Umbilical cord (tissue), 1 donor: ENCODE measurements at regions not wholly inside any gene's neighbourhood (a gene's known extent, or its start where the extent isn't known, plus 50 kb on each side); places are given as distances from the start of the nearest gene placed in this dataset.
"Not testable (repeated sequence)": the region's sequence is repeated elsewhere in the genome, so short reads cannot be mapped to it uniquely, and the experiment has no call there.

Experiments used
- DNase-seq: peaks from one replicate; pipeline ENCODE4 v3.0.0-alpha.2; 2015; ENCODE audit warnings: low spot score

DNA sequence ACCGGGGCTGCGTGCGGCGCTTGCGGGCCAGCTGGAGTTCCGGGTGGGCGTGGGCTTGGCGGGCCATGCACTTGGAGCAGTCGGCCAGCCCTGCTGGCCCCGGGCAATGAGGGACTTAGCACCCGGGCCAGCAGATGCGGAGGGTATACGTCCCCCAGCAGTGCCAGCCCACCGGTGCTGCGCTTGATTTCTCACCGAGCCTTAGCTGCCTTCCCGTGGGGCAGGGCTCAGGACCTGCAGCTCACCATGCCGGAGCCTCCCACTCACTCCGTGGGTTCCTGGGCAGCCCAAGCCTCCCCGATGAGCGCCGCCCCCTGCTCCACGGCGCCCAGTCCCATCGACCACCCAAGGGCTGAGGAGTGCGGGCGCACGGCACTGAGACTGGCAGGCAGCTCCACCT lies 51.4 kb upstream of the INPP4B start:
- not testable (repeated sequence) for DNase-seq

DNA sequence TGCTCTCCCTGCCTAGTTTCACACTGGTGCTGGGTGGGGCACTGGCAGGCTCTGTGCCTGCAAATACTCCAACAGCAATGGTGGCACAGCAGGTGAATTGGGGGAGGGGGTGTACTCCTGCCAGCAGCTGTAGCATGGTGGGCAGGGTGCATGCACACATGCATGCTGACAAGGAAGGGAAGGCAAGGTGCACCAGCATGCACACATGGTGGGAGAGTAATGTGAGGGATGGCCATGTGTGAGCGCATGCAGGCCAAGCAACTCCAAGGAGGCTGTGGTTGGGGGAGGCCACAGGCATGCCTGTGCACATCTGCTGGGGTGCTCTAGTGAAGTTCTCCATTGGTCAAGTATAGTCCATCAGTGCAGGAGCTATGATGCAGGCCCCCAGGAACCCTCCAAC lies 54.5 kb upstream of the INPP4B start:
- DNase-seq = no peak

- no peak for DNase-seq
Measured at GRCh38 chr4:142901166-142901662, 55.1 kb upstream of the INPP4B start.

- not testable (repeated sequence) for DNase-seq
Measured at GRCh38 chr4:142903617-142904016, 57.5 kb upstream of the INPP4B start.

- DNase-seq = peak; percentile 39
Measured at GRCh38 chr4:142909908-142910307, 63.8 kb upstream of the INPP4B start.

- no peak for DNase-seq
Measured at GRCh38 chr4:142913034-142913433, 66.9 kb upstream of the INPP4B start.

GRCh38 chr4:142913461-142914030 lies 67.4 kb upstream of the INPP4B start:
- DNase-seq = no peak

DNA sequence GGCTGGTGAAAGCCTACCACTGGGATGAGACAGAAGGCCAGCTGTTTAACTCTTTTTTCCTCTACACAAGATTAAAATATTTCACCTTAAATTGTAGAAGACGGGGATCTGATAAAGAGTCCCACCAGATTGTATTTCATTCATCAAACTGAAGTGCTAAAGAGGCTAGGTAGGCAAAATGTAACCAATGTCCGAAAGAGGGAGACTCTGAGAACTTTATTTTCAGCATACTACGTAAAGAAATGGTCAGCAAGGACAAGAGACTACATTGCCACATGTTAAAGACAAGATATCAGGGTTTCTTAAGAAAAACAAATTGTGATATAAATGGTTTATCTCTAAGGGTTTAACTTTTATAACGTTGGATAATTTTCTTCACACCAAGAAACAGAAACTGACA lies 71.6 kb upstream of the INPP4B start:
- no peak for DNase-seq

DNA sequence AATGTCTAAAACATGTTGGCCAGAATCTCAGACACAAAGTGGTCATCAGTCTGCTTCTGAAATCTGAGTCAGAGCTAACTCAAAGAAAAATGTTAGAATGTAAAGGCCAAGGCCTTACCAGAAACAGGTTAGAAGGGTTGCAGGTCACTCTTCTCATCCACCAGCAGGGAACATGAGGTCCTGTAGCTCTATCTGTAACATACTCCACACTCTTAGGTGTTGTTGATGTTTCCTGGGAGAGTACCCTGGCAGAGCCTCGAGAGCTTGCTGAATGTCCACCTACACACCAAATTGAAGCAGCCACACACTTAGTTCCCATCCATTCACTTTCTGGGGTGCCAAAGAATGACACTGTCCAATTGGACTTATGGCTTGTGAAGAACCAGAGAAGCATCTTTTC lies 76.6 kb upstream of the INPP4B start:
- DNase-seq = no peak

DNA sequence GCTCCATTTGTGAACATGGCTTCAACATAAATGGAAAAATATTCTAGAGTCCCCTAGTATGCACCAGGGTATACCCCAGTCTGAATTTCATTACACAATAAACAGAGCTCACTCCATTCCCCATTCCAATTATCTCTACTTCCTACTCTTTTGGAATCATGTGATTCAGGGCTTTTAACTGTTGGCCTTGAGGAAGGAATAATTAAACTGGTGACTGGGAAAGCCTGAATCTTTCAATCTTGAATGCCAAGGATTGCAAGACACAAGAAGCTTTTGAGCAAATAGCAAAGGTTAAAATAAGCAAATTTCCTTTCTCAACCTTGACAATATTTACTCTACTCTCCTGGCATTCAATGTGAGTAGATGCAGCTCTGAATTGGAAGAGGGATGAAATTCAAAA lies 77.5 kb upstream of the INPP4B start:
- DNase-seq = no peak

- peak; percentile 13 for DNase-seq
Measured at GRCh38 chr4:142925161-142925560, 79.1 kb upstream of the INPP4B start.

- DNase-seq = peak; percentile 43
Measured at GRCh38 chr4:142927721-142928120, 81.6 kb upstream of the INPP4B start.

DNA sequence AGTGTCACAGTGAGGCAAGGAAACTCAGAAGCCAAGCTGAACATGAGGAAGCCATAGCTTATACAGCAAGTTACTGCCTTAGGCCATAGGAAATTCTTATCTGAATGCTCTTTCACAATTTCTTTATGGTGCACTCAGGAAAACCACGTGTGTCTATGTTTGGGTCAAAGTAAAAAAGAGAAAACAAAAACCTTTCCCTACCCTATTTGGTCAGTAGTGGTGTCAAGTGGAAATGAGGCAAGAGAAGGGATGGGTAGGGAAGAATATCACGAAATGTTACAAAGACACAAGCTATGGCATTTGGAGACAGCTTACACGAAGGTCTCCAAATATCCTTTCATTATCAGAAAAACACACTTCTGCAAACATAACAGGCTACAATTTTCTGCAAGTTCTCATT lies 83.4 kb upstream of the INPP4B start:
- no peak for DNase-seq

DNA sequence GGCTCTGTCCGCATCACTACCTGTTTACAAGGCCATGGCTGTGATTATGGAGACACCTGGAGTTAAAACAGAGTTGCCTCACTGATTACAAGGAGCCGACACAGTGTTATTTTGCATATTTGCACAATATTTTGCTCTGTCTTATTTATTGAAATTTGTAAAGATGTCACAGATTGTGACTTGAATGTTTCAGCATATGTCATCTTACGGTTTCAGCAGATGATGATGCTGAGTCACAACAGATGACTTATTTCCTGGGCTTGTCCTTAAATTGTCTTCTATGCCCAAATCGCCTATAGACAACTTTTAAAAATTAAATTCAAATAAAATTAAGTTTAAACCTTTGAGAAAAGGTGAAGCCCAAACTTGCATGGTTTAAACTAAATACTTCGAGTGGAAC lies 87.1 kb upstream of the INPP4B start:
- DNase-seq = no peak

DNA sequence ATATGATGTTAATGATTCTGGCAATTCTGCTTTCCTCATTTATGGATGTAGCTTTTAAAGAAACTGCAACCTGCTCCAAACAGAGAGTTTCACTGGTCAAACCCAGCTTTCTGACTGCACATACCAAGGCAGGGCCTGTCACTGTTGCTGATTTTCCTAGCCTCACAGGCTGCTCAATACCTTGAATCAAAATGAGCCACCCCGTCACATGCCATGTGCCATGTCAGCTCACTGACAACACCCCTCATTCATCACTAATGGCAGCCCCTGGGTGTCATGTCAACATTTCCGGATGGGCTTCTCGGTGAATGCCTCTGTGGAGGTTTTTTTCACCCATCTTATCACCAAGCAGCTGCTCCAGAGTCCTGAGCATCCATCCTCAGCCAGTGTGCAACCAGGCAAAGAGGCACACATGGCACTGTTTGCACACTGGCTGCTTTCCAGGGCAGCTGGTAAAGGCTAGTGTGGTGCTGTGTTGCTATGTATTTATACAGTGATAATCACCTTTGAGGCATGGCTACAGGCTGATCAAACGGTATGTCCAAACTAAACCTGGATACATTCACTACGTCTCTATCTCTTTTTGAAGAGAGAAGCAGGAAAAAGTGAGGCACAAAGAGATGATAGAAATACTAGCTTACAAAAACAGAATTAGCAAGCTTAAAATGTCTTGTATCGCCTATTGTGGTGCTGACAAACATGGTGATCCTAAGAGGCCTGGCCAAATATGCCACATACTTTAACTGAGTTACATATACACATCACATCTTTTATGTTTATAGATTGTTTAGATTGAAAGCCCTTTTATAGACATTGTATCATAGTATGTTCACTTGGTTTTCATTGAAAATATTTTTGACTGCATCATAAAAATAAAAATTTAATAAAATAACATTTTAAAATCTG lies 94.6 kb upstream of the INPP4B start:
- no peak for DNase-seq

- DNase-seq = no peak
Measured at GRCh38 chr4:142944565-142944964, 98.5 kb upstream of the INPP4B start.

GRCh38 chr4:142952821-142953580 lies 106.9 kb upstream of the INPP4B start:
- DNase-seq = no peak

GRCh38 chr4:142954415-142954814 lies 108.3 kb upstream of the INPP4B start:
- DNase-seq = no peak

GRCh38 chr4:142955501-142955900 lies 109.4 kb upstream of the INPP4B start:
- no peak for DNase-seq

DNA sequence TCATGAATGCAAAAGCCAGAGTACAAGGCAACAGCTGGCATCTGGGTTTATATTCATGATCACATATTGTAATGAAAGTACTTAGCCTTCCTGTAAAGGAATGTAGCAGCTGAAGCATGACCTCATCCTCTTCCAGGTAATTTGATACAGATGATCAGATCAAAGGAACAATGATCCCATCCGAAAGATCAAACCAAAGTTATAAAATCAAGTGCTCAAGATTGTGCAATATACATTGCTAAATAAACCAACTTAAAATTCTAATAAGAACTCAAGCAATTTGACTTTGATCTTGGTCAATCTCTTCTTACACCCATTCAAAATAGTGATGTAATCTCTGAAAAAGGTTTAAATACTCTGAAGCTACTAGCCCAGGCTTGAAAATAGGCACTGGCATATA lies 113.1 kb upstream of the INPP4B start:
- no peak for DNase-seq

DNA sequence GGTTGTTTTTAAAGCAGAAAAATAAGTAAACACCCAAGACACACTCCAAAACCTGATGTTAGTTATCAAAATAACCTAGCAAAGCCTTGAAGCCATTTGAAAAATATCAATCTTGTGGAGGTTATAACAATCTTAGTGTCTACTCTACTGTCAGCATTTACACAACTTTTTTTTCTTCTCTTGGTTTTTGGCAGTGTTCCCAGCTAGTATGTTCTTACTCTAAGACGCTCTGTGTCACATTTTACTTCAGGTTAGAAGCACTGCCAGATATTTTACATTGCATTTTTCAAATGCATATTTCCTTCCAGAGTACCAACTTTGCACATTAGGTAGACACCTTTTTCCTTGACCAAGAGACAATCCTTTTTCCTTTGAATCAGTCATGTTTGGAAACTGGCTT lies 114.0 kb upstream of the INPP4B start:
- peak; percentile 75 for DNase-seq

- no peak for DNase-seq
Measured at GRCh38 chr4:142960867-142961644, 115.0 kb upstream of the INPP4B start.
